ENCODE measurements at regions not wholly inside any gene's neighbourhood (a gene's known extent, or its start where the extent isn't known, plus 50 kb on each side); places are given as distances from the start of the nearest gene placed in this dataset.

- TF ChIP-seq CTCF (IDR thresholded peaks at IDR 0.05) (no peak), POLR2A (IDR thresholded peaks at IDR 0.05) (no peak), EP300 (IDR thresholded peaks at IDR 0.05) (no peak)
Measured at GRCh38 chr2:56816666-56817065, 632.9 kb downstream of the CCDC85A start.

All from ovary (tissue), 3 donors.